Stimulated activated CD4-positive, alpha-beta T cell treated with anti-CD3 and anti-CD28 coated beads, TNF-alpha, amount 100 ng/mL, for 48 hours (primary cell): ENCODE measurements at regions not wholly inside any gene's neighbourhood (a gene's known extent, or its start where the extent isn't known, plus 50 kb on each side); places are given as distances from the start of the nearest gene placed in this dataset.
"Not testable (repeated sequence)": the region's sequence is repeated elsewhere in the genome, so short reads cannot be mapped to it uniquely, and the experiment has no call there.

Source experiments
- DNase-seq, 3 donors: peaks; one replicate each; pipeline ENCODE4 v3.0.0-alpha.2; 2020; ENCODE audit warnings: low read depth in 3 of 3

DNA sequence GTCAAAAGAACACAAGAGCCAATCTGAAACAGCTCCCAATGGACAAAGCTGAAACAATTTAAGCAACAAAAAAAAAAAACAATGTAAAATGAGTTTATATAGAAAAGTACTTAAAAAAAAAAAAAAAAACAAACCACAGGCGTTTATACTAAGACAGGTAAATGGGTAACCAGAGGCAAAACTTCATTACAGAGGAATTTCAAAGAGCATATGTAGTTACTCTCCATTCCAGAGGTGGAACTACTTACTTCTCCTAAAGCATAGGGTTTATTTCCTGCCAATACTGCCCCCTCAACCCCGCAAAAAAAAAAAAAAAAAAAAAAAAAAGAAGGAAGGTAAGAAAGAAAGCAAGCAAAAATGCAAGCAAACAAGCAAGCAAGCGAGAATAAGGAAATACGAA lies 132.9 kb downstream of the LIG4 start:
- no peak for DNase-seq

DNA sequence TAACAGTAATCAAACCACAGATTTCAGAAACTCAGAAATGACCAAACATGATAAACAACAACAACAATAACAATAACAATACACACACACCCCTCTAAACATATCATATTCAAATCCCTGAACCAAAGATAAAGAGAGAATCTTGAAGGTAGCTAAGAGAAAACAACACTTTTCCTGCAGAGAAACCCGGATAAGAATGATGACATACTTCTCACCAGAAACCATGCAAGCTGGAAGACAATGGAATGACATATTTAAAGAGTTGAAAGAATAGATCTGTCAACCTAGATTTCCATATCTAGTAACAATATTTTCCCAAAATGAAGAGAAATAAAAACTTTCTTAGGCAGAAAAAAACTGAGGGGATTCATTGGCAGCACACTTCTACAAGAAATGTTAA lies 138.1 kb downstream of the LIG4 start:
- DNase-seq, result no peak

DNA sequence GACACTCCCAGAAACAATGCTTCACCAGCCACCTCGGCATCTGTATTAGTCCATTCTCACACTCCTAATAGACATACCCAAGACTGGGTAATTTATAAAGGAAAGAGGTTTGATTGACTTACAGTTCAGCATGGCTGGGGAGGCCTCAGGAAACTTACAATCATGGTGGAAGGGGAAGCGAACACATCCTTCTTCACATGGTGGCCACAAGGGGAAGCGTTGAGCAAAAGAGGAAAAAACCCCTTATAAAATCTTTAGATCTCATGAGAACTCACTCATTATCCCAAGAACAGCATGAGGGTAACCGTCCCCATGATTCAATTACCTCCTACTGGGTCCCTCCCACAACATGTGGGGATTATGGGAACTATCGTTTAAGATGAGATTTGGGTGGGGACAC lies 140.9 kb downstream of the LIG4 start:
- DNase-seq, result not testable (repeated sequence)

DNA sequence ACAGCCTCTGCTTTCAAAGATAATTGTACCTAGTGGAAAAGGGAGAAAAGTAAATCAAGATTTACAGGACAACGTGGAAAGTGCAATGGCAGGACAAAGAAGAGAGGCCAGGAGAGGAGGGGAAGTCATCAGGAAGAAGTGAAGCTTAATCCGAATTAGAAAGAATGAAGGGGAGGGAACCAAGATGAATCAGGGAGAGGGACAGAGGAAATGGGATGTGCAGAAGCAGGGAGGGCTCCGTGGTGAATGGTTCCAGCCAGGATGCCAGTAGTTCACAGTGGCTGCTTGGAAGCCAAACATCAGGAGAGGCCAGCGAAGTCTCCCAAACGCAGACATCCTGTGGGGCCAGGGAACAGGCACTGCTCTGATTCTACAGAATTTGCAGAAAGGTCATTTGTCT lies 144.4 kb downstream of the LIG4 start:
- no peak for DNase-seq

DNA sequence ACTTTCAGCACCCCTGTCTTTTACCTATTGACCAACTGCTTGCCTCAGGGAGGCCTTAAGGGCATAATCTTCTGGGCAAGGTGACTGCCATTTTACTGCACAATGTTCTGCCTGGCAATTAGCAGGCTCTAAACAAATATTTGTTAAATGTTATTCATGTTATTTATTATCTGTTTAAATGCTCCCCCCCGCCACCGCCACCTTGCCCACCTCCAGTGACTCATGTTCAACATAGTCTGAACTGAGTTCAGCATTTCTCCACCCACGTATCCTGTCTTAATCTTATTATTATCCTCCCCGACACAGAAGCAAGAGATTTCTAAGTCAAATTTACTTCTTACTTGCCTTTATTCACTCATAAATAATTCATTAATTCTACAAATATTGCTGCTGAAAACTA lies 144.8 kb downstream of the LIG4 start:
- no peak for DNase-seq

DNA sequence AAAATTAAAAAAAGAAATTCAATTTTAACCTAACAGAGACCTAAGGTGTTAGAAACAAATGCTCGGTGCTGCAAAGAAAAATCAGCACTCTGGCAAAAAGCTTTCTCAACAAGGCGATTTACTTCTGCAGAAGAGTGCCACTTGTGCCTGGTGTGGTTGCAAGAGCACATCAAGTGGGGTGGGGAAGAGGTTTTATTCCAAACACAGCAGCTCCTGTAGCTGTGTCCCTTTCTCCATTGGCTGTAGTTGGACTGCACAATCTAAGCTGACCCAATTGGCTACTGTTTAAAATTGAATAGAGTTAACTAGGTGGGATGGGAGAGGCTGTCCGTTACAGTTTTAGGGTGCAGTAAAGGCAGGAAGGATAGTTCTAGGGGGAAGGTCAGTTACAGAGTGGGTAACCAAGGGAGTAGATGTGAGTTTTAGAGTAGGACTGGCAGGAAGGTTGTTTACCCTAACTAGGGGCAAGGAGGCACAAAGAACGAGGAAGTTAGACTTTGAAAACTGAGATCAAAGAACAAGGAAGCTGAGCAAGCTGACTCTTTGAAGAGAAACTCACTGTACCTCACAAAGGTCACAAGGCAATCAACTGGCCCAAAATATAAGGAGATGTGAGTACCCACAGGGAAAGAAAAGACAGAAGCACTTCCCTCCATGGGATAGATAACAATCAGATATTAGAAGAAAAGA lies 145.7 kb downstream of the LIG4 start:
- no peak for DNase-seq

DNA sequence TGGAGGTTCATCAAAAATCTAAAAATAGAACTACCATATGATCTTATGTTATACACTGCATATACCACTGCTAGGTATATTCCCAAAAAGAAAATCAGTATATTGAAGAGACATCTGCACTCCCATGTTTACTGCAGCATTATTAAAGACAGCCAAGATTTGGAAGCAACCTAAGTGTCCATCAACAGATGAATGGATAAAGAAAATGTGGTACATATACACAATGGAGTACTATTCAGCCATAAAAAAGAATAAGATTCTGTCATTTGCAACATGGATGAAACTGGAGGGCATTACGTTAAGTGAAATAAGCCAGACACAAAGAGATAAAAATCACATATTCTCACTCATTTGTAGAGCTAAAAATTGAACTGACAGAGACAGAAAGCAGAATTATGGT lies 151.0 kb downstream of the LIG4 start:
- not testable (repeated sequence) for DNase-seq

DNA sequence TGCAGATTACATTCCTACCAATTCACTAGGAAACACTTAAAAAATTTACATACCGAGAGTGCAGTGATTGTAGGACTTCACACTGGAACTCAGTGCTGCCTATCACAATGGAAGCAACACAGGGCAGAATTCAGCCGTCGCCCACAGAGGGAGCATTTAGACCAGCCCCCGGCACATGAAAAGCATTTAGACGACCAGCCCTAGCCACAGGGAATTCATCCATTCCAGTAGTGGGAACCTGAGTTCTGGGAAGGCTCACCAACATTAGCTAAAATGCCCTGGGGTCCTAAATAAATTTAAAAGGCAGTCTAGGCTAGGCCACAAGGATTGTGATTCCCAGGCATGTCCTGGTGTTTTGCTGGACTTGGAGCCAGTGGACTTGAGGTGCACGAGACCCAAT lies 155.2 kb downstream of the LIG4 start:
- DNase-seq, result no peak

DNA sequence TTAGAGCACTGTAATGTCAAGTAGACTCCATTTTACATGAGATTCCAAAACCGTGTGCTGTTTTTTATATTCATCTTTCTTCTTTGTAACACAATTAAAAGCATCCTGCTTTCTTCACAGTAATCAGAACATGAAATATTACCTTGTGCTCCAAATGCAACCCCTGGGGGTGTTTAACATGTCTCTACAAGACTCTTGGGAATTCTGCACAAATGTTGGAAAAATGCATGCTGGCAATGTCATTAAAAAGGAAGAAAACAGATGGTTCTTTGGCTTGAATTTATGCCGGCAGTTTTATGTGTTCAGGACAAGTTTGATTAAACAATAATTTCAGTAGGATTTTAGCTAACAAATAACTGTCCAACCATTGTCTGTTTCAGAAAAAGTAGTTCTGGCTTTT lies 159.1 kb downstream of the LIG4 start:
- DNase-seq, result no peak

DNA sequence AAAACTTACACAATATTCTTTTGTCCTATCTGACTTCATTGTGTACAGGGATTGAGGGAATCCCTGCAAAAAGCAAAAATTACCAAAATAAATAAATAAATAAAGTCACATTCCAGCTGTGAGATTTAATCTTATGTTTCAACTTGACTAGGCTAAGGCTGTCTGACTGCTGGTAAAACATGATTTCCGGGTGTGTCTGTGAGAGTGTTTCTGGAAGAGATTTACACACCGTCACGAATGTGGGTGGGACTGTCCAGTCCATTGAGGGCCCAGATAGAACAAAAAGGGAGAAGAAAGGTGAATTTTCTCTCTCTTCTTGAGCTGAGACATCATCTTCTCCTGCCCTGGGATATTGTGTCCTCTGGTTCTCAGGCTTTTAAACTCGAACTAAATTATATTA lies 166.1 kb downstream of the LIG4 start:
- no peak for DNase-seq

DNA sequence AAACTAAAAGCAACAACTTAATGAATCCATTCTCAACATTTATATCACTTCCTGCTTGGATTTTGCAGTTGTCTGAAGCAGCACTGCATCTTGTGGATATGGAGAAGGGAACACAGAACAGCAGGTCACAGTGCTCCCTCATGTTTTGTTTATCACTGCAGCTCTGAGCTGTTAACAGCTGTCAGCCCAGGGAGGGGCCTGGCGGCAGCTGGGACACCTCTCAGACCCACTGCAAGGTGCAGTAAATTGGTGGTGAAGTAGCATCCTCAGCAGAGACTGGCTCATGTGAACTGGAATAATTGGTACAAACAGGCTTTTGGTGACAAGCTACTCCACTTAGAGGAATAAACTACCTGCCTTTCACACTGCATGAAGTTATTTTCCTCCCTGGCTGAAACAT lies 170.4 kb downstream of the LIG4 start:
- DNase-seq, result no peak

DNA sequence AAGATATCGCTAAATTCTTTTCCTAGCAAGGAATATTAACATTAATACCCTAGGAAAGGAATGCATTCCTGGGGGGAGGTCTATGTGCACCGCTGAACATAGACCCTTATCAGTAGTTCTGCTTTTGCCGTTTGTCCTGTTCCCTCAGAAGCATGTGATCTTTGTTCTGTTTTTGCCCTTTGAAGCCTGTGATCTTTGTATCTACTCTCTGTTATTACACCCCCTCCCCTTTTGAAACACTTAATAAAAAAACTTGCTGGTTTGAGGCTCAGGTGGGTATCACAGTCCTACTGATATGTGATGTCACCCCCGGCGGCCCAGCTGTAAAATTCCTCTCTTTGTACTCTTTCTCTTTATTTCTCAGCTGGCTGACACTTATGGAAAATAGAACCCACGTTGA lies 172.5 kb downstream of the LIG4 start:
- DNase-seq, result not testable (repeated sequence)

DNA sequence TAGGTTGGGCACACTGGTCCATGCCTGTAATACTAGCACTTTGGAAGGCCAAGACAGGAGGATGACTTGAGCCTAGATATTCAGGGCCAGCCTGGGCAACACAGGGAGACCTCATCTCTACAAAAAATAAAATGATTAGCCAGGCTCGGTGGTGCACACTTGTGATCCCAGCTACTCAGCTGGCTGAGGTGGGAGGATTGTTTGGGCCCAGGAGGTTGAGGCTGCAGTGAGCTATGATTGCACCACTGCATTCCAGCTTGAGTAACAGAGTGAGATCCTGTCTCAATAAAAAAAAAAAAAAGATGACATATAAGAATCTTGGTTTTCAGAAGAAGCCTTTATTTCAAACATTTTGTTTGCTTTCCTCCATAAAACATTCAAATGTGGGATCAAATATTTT lies 178.0 kb downstream of the LIG4 start:
- DNase-seq, result no peak

DNA sequence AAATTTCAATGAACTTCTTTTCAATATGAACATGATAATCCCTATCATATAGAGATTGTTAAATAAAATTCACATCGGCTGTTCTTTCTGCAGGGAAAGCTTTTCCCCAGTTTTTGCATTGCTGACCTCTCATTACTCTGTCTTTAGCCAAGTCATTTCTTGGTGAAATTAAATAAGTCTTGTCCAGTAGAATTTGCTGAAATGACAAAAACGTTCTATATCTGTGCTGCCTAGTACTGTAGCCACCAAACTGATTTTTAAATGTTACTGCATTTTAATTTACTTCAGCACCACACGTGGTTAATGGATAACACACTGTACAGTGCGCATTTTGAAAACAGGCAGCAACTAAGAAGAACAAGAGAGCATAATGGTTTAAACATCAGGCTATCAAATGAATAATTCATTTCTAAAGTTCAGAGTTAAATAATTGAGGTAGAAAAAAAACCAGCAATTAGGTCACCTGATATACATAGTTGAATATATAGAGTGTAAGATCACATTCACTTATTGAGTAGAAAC lies 178.9 kb downstream of the LIG4 start:
- no peak for DNase-seq

DNA sequence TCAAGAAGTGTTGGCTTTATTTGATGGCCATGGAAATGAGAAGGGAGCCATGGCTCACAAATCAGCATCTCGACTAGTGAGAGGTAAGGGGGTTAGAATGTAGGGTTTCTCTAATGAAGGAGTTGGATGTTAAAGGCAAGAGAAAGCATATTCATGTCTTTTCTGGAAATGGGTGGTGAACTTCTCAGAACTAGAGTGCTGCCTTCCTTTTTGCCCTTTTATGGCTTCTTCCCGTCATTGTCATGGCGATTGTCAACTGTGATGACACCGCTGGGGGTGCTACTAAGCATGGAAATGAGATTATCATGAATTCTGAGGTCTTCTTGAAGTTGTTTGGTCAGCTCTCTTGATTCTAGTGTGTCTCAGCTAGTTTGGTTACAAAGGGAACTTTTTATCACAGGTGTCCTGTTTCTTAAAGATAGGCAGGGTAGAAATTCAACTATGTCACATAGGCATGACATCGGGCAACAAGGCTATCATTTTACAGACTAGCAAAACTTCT lies 180.4 kb downstream of the LIG4 start:
- no peak for DNase-seq

DNA sequence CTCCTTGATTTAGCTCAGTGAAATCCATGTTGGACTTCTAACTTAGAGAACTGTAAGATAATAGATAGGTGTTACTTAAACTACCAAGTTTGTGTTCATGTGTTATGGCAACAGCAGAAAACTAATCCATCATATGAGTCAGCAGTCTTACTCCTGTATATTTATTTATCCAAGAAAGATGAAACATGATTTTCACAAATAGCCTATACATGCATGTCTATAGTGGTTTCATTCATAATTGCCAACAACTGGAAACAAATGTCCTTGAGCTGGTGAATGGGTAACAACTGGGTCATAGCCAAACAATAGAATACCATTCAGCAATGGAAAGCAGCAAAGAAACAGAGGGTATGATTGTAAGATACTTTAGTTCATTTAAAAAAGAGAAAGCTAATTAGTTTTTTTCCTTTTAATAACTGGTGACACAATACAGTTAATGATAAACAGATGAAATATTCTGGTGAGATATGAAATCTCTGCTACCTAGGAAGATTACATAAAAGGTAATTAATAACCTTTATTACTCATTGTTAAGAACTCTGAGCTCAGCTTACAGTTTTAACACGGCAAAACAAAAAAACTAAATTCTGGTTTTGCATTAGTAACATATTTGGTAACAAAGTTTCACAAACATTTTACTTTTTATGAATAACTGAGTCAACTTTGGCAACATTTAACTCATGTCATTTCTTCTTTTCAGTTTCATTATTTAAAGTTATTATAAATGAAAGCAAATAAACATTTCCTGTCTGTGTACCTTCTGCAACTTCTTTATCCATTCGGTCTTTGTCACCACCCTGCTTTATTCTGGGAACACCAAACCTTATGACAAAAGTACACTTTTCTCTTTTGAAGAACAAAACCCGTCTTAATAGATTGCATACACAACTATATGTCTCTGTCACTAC lies 181.3 kb downstream of the LIG4 start:
- no peak for DNase-seq

DNA sequence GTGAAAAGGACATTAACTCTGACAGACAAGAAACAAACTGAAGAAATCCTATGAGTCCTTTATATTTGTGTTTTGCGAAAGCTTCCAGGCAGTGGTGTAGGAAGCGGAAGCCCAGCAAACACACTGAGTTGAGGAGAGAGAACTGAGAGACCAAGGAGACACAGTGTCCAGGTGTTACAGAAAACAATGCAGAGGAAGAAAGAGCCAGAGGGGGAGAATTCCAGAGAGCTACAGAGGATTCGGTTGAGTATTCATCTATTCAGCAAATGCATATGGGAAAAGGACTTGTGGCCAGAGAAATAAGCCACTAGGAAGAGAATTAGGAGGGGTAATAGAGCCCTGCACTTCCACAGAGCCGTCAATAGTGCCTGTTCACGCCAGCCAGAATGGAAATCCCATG lies 183.5 kb downstream of the LIG4 start:
- DNase-seq, result no peak

DNA sequence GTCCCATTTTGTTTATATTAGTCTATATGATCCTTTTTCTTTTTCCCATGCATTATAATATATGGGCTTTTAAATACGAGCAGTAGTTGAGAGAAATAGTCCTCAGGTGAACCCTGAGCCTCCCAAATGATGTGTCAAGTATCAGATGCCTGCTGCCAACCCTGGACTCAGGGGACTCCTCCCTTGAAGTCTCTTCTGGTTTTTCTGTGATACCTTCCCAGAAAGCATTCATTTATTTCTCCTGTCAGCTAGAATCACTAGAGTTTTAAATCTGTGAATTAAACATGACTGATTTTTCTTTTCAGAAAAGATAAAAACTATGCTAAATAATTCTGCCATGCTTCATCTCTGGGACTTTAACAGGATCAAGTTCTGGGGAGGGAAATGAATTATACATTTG lies 184.6 kb downstream of the LIG4 start:
- no peak for DNase-seq

DNA sequence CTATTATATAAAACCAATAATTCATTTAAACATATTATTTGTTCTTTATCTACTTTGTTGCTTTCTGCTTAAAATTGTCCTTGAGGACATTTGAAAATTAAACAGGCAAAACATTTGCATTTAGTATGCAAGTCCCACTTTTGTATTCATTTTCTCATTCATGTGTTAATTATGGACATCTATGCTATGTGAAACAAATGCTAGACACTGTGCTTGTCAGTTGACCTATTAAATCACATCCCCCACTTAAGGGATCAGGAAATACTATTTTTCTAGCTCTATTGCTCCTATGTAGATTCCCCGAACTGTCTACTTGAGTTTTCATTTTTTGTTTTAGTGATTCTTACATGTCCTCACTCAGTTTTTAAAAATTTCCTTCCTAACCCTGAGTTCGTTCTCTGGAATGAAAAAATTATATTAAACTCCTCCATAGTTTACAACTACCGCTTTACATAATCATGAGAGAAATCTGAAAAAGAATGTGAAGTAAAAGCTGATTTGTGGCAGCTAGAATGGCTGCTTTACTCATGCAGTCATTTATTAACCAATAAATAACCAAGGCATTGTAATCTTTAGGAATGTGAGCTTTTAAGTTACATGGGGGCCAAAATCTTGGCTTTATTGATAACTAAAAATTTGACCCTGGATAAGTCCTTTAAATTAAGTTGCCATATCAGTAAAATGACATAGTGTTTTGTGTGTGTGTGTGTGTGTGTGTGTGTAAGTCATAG lies 188.5 kb downstream of the LIG4 start:
- DNase-seq, result no peak

DNA sequence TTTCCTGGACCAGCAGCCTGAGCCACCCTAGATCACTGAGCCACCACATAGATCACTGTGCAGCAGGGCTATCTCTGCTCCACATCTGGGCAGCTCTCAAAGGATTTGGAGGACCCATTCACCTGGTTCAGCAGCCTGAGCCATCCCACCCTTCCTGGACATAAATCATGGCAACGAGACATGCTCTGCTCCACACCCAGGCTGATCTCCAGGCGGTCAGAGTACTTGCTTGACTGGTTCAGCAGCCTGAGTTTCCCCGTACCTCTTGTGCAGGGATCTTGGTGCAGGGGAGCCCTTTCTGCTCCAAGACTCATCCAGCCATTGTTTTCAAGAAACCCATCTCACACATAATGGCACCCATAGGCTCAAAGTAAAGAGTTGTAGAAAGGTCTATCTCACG lies 195.3 kb downstream of the LIG4 start:
- no peak for DNase-seq

DNA sequence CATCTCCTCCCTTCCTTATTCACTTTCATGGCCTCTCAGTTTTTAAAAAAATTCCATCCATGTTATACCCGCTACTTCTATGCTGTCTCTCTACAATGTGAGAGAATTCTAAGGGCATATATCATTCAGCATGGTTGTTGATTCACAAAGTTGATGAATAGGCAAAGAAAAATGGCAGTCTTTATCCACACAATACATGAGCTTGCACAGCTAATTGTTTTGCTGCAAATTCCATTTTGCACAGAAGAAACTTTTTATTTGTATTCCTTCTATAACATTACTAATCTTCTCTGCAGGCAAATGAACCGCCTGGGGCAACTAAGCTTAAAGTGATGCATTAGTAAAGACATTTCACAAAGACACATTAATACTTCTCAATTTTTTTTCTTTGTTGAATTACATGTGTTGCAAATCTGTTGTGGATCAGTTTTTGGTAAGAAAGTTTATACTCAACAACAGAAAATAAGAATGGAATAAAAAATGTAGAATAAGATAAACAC lies 196.9 kb downstream of the LIG4 start:
- DNase-seq, result no peak

DNA sequence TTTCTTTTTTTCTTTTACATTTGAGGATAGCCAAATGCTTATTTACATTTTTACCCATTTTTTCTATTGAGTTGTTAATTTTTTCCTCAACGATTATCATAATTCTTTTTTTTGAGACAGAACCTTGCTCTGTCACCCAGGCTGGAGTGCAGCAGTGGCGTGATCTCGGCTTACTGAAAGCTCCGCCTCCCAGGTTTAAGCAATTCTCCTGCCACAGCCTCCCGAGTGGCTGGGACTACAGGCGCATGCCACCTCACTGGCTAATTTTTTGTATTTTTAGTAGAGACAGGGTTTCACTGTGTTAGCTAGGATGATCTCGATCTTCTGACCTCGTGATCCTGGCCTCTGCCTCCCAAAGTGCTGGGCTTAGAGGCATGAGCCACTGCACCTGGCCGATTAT lies 208.7 kb downstream of the LIG4 start:
- no peak for DNase-seq
